Lung (tissue), 11 donors: ENCODE measurements at regions not wholly inside any gene's neighbourhood (a gene's known extent, or its start where the extent isn't known, plus 50 kb on each side); places are given as distances from the start of the nearest gene placed in this dataset.

ENCODE experiments used
- ATAC-seq: fragments of 200-7000 bp; cut with Tn5 transposase; one replicate; pipeline ENCODE4 v1.9.1; 2020; ENCODE audit warnings: moderate number of reproducible peaks; ENCODE audit not compliant: insufficient read depth, low FRiP score
- DNase-seq, 3 donors: peaks; one replicate each; pipeline ENCODE4 v3.0.0-alpha.2; 2013 to 2017
- H3K27ac ChIP-seq, 2 donors: one replicate each; pipeline ENCODE4 v1.5.1; 2013; ENCODE audit warnings: mild to moderate bottlenecking in 2 of 2, moderate library complexity in 2 of 2, control low read depth in 1 of 2, inconsistent platforms in 1 of 2, low read depth in 1 of 2, low read length in 1 of 2
- H3K27me3 ChIP-seq, 3 donors: one replicate each; pipeline ENCODE4 v1.5.1; 2013; ENCODE audit warnings: low read length in 2 of 3; ENCODE audit not compliant: control insufficient read depth in 3 of 3, insufficient read depth in 3 of 3
- H3K36me3 ChIP-seq, 4 donors: one replicate each; pipeline ENCODE4 v1.5.1; 2013; ENCODE audit warnings: low read length in 4 of 4, mild to moderate bottlenecking in 1 of 4, moderate library complexity in 1 of 4; ENCODE audit not compliant: control insufficient read depth in 4 of 4, insufficient read depth in 4 of 4
- H3K4me1 ChIP-seq, 5 donors: one replicate each; pipeline ENCODE4 v1.5.1; 2013; ENCODE audit warnings: low read length in 5 of 5, mild to moderate bottlenecking in 2 of 5, moderate library complexity in 1 of 5; ENCODE audit not compliant: control insufficient read depth in 5 of 5, insufficient read depth in 5 of 5
- H3K4me3 ChIP-seq: one replicate; pipeline ENCODE4 v1.5.1; 2013; ENCODE audit warnings: mild to moderate bottlenecking, control low read depth, moderate library complexity
- H3K9ac ChIP-seq, 2 donors: one replicate each; pipeline ENCODE4 v1.5.1; 2013; ENCODE audit warnings: low read length in 2 of 2, control low read depth in 1 of 2; ENCODE audit not compliant: insufficient read depth in 1 of 2
- H3K9me3 ChIP-seq, 4 donors: one replicate each; pipeline ENCODE4 v1.5.1; 2013; ENCODE audit warnings: low read length in 3 of 4, mild to moderate bottlenecking in 1 of 4, moderate library complexity in 1 of 4; ENCODE audit not compliant: control insufficient read depth in 4 of 4, insufficient read depth in 3 of 4
- CTCF ChIP-seq: IDR thresholded peaks from 2 replicates; pipeline ENCODE4 v1.5.1; 2012; ENCODE audit warnings: mild to moderate bottlenecking; ENCODE audit errors: control extremely low read depth, extremely low read depth
- WGBS, 2 donors: extraction: QIAGEN DNeasy Blood & Tissue Kit; methylation state at CpG; one replicate each; pipeline ENCODE4 v1.1.7; 2013; 5-methylcytosine and 5-hydroxymethylcytosine counted together
- donor health status: control.
- donor health status: control.
- donor health status: Bipolar disorder and iron deficiency.
- donor health status: healthy.
- donor health status: DM: yes; HTN: yes; CAD: no.

DNA sequence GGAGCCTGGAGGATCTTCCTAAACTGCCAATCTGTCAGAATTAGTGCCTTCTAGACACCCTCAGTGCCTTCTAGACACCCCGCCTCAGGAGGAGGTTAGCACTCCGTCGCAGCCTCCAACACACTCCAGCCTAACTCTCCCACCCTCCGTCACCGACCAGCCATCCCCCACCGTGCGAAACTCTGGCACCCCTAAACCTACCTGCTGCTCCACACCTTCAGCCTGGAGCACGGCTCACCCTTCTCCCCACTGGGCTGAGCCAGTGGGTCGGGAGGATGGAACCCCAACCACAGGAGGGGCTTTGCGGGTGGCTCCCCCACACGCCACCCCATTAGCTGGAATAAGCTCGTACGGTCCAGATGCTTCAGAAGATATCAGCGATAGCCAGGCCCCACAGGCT, 468.9 kb upstream of the HS6ST1 start:
- DNase-seq (no peak), ATAC-seq (no peak)
- Histone ChIP-seq H3K4me3 (no peak overlapping the region), H3K9ac (no peak overlapping the region), H3K27ac (no peak overlapping the region), H3K27me3 (no peaks in the 10 kb centered on the region), H3K36me3 (no peaks in the 10 kb centered on the region), H3K9me3 (peaks cover 0 to 5% (median 0%) of the 10 kb centered on the region in 4 donors), H3K4me1 (peaks cover 0 to 4% (median 2%) of the 10 kb centered on the region in 5 donors)
- 90 to 92% methylated on average over 14 of the region's 14 CpGs for WGBS, 2 donors
- no peak for TF ChIP-seq CTCF

DNA sequence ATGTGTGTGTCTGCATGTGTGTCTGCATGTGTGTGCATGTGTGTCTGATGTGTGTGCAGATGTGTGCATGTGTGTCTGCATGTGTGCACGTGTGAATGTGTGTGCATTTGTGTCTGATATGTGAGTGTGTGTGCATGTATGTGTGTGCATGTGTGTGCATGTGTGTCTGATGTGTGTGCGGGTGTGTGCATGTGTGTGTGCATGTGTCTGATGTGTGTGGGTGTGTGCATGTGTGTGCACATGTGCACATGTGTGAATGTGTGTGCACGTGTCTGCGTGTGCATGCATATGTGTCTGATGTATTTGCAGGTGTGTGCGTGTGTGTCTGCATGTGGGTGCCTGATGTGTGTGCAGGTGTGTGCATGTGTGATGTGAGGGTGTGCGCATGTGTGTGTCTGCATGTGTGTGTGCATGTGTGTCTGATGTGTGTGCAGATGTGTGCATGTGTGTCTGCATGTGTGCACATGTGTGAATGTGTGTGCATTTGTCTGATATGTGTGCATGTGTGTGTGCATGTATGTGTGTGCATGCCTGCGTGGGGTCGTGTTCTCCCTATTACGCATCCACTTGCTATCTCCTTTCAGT, 470.1 kb upstream of the HS6ST1 start:
- WGBS, 2 donors, result 81% methylated on average over 9 of the region's 9 CpGs
- Histone ChIP-seq H3K9me3 (peaks cover 0 to 2% (median 0%) of the 10 kb centered on the region in 4 donors), H3K4me1 (peaks cover 0 to 8% (median 3%) of the 10 kb centered on the region in 5 donors), H3K27ac (no peak overlapping the region), H3K27me3 (no peaks in the 10 kb centered on the region), H3K9ac (no peak overlapping the region), H3K36me3 (no peaks in the 10 kb centered on the region), H3K4me3 (no peak overlapping the region)
- ATAC-seq, result no peak
- no peak for DNase-seq
- no peak for TF ChIP-seq CTCF

GRCh38 chr2:128789221-128789620, 470.6 kb upstream of the HS6ST1 start:
- peaks cover 0 to 8% (median 3%) of the 10 kb centered on the region in 5 donors for H3K4me1 ChIP-seq
- DNase-seq, result peak in 1 of 3 donors; percentile 9
- H3K27me3 ChIP-seq, result no peaks in the 10 kb centered on the region
- no peaks in the 10 kb centered on the region for H3K36me3 ChIP-seq
- no peak for ATAC-seq
- peaks cover 0 to 2% (median 0%) of the 10 kb centered on the region in 4 donors for H3K9me3 ChIP-seq
- no peak overlapping the region for H3K4me3 ChIP-seq
- no peak for TF ChIP-seq CTCF
- no peak overlapping the region for H3K27ac ChIP-seq
- WGBS, 2 donors, result 78 to 83% methylated on average over 6 of the region's 6 CpGs
- no peak overlapping the region for H3K9ac ChIP-seq
